NCI-H187 treated with DMSO at 0.1 percent for 48 hours (cell line): ENCODE measurements at regions not wholly inside any gene's neighbourhood (a gene's known extent, or its start where the extent isn't known, plus 50 kb on each side); places are given as distances from the start of the nearest gene placed in this dataset.
"Not testable (repeated sequence)": the region's sequence is repeated elsewhere in the genome, so short reads cannot be mapped to it uniquely, and the experiment has no call there.

Source experiments
- DNase-seq: peaks from one replicate; lab custom pipeline; 2025; lab: John Stamatoyannopoulos, UW

DNA sequence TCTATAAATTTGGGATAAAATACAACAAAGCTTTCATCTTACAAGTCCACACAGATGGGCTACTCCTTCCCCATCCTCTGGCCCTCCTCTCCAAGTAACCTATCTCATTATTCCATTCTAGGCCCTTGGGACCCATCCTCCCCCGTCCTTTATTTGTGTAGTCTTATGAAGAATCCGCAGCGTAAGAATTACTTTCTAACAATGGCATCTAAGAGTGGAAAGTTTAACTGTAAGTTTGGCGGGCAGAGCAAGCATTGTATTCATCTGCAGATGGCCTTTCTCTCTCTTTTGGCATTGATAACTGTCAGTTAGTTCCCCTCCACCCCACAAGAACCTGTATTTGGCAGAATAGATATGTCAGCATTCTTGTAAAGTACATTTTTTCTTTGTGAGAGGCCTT is 91.9 kb upstream of the TSPAN2 start:
- no peak for DNase-seq

DNA sequence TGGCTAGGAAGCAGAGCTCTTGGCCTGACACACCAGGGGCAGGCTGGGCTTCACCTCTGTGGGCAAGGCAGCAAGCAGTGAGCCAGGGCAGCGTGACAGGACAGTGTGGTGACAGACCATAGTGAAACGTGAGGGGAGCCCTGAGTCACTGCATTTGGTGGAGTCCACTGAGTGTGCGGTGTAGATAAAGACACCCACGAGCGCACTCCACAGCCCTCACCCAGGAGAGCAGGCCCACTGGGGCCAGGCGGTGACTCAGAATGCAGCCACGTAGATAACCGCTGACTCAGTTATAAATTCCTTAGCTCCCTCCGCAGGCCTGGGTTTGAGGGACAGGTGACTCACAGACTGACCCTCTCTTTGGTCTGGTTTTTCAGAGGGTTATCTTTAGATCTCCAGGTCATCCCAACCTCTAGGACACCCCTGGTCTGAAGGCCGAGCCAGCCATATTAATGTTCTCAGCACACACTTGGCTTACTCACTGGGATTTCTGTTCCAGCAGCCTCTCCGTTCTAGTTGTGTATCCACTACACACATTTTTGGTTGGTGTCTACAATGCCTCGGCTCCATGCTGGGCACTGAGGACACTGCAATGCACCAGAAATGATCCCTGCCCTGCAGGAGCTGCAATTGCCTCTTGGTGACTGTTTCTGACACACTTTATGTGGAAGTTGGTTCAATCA is 90.2 kb upstream of the TSPAN2 start:
- no peak for DNase-seq

DNA sequence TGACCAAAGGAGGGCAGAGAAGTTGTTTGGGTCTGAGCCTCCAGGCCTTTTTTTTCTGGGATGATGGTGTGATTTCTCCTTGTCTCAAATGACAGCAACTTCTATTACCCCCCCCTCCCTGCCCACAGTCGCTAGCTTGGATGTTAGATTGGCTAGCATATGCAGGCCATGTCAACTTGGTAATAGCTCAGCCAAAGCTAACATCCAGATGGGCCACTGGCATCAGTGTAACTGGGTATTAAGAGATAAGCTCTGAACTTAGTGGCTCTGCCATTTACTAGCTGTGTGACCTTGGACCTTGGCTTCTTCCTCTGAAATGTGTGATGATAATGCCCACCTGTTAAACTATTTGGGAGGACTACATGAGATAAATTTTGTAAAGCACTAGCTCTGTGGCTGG is 86.9 kb upstream of the TSPAN2 start:
- no peak for DNase-seq

DNA sequence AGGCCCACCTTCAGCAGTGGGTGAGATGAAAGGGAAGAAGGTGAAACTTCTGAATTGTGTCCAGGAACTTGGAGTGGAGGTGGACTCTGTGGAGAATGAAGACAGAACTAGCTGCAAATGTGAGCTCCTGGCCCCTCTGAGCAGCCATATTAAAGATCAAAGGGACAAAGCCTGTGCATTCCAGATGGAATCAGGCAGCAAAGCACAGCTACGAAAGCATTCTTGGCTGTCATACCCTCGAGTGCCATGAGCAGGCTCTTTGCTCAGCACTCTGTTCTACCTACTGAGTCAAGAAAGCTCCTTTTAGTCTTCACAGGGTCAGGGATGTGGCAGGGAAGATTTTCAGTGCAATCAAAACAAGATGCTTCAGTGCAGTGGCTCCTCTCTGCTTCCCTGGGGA is 86.3 kb upstream of the TSPAN2 start:
- no peak for DNase-seq

DNA sequence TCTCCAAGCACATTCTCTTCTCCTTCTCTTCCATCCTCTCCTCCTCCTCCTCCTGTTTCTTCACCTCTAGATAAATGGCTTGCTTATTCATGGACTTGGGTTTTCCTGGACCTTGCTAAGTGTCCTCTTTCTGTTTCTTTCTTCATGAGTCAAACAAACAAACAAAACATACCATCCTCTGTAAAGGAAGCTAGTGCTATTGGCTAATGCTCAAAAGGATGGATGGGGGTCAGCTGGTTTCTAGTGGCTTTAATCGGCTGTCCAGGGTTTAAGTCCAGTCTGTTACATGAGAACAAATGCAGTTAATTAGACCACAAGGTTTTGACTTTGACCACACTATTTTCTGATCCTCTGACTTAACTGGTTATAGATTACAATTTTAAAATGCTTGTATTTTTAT is 83.8 kb upstream of the TSPAN2 start:
- DNase-seq: no peak

DNA sequence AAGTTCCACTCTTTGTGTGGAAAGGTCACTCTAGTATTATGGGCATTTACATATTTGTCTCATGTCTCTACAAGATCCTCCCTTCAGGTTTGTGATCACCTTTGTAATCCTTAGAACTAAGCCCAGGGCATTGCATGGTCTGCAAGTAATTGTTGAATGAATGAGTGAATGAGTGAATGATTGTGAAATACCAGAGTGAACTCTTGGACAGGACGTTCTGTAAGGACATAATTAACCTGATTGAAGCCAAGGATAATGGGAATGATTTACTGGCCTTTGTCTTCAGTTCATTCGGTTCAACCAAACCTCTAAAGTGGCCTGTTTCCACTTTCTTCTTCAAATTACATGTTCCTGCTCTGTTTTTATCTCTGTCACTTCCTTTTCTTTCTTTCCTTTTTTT is 83.0 kb upstream of the TSPAN2 start:
- DNase-seq: no peak

DNA sequence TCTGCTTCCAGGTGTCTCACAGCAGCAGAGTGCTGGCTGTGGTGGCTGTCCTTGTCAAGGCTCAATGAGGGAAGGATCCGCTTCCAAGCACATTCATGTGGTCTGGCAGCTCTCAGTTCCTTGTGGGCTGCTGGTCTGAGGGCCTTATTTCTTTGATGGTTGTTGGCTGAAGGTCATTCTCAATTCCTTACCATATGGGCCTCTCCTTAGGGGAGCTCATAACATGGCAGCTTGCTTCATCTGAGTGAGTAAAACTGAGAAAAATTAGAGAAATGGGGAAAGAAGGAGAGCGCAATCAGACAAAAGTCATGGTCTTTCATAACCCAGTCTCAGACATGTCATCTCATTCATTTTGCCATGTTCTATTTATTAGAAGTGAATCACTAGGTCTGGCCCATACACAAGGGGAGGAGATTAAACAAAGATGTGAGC is 81.7 kb upstream of the TSPAN2 start:
- DNase-seq: no peak

DNA sequence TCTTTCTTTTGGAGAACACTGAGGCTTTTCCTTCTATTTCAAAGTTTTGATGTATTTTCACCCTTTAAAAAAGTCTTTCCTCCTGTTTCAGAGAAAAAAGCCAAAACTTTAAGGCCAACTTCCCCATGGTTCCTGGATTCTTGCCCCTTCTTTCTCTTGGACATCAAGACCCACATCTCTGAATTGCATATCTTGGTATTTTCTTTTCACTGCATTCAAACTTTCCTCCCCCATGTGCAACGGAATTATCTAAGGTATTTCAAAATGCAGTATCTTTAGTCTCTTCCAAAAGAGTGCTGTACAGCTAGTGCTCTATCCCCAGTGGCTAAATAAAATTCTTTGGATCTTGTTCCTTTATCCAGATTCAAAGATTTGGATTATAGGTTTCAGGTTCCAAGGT is 81.1 kb upstream of the TSPAN2 start:
- no peak for DNase-seq

DNA sequence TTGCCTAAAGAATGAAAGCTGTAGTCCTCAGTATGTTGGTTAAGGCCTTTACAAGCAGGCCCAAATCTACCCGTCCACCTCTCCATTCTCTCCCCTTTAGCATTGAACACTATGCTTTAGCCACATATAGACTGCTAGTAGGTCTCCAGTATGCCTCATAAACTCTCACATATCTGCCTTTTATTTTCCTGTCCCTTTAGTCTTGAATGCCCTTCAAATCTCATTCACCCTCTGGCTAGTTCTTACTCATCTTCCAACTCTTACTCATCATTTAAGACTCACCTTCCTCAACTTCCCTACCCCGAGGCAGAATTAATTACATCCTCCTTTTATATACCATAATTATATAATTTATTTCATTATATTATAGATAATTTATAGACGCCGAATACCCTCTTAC is 78.7 kb upstream of the TSPAN2 start:
- DNase-seq: no peak

DNA sequence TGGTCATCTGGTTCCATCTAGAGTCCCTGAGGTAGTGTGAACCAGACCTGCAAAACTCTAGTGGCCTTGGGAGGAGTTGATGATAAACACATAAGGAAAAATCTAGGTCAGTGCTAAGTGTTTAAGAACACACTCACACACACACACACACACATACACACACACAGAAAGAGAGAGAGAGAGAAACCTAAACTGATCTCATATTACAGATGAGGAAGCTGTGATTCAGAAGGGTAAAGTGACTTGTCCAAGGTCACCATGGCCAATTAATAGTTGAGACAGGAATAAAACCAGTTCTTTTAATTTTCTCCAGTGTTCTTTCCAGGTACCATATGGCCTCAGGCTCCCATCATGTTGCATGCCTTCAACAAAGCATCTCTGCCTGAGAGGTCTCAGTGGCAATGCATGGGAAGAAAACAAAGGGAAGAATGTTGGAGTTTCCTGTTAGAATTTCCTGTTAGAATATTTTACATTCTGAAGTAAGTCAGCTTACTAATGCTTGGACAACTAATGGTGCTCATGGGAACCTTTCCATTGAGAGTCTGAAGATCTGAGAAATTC is 77.3 kb upstream of the TSPAN2 start:
- DNase-seq: no peak

DNA sequence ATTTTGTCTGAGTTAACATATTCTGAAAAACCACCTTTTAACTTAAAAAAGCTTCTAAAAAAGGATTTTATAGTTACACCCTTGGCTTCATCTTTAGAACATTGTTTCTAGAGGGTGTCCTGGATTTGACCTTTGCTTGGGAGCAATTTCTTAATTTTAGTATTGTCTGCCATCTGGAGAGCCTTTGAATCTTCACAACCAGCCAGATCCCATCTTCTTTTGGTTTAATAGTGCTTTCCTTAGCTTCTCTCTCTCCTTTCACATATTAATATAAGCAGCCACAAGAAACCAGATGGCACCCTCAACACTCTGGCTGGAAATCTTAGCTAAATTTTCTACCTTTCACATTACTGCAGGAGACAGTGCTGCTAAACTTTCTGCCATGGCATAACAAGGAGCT is 76.5 kb upstream of the TSPAN2 start:
- DNase-seq: no peak

DNA sequence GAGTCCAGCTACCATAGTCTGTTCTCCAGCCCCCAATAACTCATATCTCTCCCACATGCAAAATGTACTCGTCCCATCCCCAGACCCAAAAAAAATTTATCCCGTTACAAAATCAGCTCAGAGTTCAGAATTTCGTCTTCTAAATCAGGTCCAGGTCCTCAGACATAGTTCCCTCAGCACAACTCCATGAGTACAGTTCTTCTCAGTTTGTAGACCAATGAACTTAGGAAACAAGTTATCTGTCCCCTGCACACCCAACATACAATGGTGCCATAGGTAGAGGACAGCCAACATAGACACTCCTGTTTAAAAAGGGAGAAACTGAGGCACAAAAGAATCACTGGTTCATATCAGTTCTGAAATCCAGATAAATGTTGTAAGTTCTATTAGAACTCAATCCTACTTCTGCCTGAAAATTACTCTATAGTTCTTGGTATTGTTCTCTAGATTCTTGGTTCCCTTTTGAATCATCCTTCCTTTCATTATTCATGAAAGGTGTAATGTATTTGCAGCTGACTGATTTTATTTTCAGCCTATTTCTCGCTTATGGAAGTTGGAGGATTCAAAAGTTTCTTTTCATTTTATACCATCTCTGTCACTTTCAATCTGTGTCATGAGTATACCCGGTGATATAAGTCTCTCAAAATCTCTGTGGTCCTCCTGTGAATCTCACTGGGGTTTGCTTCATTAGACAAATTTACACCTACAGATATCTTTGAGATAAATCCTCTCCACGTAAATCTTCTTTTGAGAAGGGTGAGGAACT is 75.8 kb upstream of the TSPAN2 start:
- no peak for DNase-seq

DNA sequence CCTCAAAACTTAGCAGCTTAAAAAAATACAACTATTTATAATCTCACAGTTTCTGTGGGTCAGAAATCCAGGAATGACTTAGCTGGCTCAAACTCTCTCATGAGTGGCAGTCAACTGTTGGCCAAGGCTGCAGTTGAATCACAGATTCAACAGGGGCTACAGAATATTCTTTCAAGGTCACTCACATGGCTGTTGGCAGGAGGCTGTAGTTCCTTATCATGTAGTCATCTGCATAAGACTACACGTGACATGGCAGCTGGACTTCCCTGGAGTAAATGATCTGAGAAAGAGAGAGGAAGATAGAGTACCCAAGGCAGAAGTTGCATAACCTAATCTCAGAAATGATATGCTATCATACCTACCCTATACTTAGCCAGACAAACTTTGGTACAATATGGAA is 75.2 kb upstream of the TSPAN2 start:
- no peak for DNase-seq

DNA sequence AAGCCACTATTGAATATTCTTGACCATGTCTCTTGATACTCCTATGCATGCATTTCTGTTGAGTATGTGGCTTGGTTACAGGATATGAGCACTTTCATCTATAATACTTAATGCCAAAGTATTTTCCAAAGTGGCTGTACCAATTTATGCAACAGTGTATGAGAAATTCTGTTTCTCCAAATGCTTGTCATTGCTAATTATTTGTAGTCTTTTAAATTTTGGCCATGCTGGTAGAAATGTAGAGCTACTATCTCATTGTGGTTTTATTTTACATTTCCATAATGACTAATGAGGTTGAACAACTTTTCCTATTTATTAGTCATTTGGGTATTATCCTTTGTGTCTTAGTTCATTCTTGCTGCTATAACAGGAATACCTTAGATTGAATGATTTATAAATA is 71.4 kb upstream of the TSPAN2 start:
- no peak for DNase-seq

DNA sequence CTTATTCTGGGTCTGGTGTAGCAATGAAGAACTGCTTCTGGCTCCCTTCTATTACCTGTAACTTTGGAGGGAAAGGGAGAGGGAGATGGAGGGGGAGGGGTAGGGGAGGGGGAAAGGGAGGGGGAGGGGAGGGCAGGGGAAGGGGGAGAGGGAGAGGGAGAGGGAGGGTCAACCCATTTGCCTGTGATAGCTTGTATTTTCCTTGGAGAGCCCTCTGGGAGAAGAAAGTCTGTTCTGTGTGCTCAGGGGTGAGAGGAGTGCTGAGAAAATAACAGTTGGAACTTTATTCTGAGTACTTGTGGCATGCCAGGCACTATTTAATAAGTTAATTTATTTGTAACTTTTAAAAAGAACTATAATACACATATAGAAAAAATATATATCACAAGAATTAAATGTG is 70.7 kb upstream of the TSPAN2 start:
- no peak for DNase-seq

DNA sequence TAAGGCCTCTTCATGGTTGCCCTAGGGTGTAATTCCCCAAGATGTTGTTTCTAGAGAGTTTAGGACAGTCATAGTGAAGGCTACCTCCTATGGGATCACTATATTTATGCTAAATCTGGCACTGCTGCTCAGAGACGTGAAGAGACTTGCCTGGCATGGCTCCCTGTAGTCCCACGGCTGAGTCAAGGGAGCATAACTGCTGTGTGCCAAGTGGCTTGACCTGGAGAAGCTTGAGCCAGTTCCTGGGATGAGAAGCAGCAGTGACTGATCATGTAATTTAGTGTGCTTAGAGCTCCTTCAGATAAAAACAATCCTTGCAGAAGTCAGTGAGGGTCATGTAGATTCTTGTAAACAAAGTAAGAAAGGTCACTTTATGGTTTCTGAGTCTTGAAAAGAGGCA is 68.9 kb upstream of the TSPAN2 start:
- DNase-seq: no peak

DNA sequence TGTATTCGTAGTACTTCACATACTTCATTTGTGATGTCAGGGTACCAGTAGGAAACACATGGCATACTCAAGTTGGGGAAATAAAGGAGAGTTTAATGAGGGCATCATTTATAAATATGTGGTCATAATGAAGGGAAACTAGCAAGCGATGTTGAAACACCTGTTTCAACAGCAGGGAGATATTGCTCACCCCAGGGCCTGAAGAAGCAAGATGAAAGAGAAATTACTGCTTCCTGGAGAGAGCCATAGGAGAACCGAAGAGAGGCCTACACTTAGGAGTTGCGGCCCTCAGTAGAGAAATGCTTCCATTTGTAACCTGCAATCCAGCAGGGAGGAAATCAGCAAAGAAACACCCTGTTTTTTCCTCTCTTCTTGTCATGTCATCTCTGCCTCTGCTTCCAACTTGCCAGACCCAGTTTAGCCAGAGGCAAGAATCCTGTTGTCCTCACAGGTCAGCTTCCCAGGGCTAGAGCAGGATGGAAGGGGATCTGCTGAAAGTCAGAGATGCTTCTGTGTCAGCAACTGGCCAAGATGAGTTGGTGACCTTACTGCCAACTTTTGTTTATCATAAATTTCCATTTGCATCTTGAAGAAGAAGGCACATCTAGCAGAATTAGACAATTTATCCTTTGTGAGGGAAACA is 67.6 kb upstream of the TSPAN2 start:
- DNase-seq: no peak

DNA sequence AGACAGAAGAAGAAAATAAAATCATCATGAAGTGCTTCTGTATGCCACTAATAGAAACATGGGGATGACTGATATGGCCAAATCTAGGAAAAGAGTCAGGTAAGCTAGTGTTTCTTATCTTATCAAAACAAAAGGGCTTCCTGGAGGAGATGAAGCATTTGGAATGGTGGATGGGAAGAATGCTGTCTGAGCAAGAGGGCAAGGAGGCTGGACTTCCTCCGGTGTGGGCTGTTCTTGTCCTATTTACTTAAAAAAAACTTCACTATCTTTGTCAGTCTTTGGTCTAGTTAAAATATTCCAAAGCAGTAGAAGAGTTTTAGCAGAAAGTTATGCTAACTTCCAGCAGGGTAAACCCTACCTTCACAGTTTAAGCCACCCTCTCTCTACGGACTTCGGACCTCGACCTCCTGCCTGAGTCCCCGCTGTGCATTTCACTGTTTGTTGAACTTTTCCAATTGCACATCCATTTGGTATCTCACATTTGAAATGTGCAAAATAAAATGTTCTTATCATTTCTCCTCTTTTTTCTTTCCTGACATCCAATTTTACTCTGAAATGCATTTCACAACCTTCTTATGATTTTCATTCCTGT is 64.8 kb upstream of the TSPAN2 start:
- no peak for DNase-seq

DNA sequence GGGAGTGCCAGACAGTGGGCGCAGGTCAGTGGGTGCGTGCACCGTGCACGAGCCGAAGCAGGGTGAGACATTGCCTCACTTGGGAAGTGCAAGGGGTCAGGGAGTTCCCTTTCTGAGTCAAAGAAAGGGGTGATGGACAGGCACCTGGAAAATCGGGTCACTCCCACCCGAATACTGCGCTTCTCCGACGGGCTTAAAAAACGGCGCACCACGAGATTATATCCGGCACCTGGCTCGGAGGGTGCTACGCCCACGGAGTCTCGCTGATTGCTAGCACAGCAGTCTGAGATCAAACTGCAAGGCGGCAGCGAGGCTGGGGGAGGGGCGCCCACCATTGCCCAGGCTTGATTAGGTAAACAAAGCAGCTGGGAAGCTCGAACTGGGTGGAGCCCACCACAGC is 58.6 kb upstream of the TSPAN2 start:
- not testable (repeated sequence) for DNase-seq

DNA sequence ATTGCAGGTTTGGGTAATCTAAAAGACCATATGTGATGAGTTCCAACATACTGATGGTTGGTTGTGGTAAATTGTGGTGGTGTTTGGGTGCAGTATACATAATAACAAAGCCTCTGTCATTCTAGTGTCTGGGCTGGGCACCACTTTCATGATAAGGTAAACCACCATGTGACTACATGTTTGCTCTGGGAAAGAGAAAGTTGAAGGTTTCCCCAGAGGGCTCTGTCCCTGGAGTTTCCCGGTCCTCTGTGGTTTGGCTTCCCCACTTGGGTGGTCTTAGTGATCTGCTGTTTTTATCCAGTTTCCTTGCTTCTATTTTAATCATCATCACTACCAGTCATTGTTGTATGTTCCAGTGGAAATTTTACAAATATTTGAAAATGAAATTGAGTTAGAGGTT is 55.9 kb upstream of the TSPAN2 start:
- no peak for DNase-seq

DNA sequence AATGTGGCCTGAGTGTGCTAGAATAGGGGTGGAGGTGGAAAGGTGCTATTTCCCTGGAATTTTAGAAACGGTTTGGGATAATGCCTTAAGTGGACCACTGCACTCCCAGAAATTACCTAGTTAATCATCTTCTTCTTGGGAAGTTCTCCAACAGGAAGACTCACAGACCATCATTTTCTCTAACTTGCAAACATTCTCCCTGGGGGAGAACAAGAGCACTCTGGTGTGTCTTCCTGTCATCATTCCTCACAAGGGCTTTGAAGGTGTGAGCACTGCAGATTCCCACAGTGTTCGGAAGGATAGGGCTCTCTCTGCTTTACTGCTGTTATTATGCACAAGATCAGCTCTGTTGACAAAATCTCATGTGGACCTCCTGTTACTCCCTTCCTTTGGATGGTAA is 54.9 kb upstream of the TSPAN2 start:
- no peak for DNase-seq

DNA sequence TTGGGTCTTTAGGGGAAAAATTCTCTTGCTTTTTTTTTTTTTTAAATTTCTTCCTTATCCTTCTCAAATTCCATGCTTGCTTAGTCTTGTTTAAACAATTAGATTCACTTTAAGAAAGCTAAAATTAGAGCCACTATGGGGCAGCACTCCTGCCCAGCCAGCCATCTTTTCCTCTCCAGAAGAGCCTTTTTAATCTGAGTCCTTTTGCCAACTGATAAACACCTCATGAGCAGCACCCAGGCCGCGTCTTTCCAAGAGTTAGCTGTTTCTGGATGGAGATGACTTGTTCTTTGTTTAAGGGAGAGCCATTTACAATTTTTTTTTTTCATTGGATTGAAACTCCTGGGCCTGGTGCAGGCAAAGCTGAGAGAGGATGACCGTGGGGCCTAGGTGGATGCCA is 53.3 kb upstream of the TSPAN2 start:
- DNase-seq: no peak

DNA sequence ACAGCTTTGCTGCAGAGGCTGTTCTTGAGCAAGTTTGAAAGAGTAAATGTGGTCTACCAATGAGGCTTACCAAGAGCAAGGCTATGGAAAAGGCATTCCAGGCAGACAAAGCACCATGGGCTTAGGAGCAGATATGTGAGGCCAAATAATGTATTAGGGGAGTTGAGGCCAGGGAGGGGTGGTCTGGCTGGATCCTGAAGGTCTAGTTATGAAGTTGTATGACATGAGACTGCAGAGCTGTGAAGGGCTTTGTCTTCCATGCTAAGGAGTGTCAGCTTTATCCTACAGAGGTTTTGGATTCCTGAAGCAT is 51.8 kb upstream of the TSPAN2 start:
- DNase-seq: no peak
